ENCODE measurements at regions not wholly inside any gene's neighbourhood (a gene's known extent, or its start where the extent isn't known, plus 50 kb on each side); places are given as distances from the start of the nearest gene placed in this dataset.
"Not testable (repeated sequence)": the region's sequence is repeated elsewhere in the genome, so short reads cannot be mapped to it uniquely, and the experiment has no call there.

GRCh38 chr12:59084511-59085375, 164.4 kb upstream of the LRIG3 start:
- no peak for DNase-seq (ENCODE audit: low spot score)

- no peak for DNase-seq (ENCODE audit: low spot score)
Measured at GRCh38 chr12:59082952-59083351, 162.6 kb upstream of the LRIG3 start.

- DNase-seq (ENCODE audit: low spot score): no peak
Measured at GRCh38 chr12:59080101-59080500, 159.8 kb upstream of the LRIG3 start.

DNA sequence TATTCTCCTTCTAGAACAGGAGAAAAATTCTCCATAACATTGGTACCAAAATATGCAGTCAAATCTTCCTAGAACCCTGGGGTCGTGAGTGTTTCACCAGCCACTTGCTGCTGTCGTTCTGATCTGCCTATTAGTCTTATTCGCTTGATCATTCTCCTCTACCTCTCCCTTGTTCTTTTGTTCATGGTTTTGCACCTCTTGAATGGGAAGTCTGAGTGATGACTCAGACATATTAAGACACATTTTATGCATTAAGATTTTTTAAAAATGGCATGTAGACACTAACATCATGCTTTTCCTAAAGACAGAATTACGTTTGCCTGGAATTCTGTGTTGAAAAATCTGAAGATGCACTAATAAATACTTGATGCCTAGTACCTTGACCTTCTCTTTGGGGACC, 159.2 kb upstream of the LRIG3 start:
- no peak for DNase-seq (ENCODE audit: low spot score)

DNA sequence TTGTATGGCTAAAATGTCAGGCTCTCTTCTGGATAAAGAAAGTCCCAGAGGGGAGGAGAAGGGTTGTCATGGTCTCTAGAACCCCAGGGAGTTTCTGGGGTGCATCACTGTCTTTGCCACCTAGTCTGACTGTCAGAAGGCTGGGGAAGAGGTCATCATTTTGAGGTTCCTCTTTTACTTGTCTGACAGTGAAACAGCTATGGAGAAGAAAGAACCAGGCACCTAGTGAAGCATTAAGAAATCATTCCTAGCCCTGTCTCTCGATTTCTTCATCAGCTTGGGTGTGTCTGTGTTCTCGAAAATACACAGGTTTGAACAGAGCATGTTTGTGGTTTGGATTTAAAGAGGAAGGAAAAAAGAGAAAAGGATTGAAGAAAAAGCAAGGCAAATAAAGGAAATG, 158.7 kb upstream of the LRIG3 start:
- no peak for DNase-seq (ENCODE audit: low spot score)

DNA sequence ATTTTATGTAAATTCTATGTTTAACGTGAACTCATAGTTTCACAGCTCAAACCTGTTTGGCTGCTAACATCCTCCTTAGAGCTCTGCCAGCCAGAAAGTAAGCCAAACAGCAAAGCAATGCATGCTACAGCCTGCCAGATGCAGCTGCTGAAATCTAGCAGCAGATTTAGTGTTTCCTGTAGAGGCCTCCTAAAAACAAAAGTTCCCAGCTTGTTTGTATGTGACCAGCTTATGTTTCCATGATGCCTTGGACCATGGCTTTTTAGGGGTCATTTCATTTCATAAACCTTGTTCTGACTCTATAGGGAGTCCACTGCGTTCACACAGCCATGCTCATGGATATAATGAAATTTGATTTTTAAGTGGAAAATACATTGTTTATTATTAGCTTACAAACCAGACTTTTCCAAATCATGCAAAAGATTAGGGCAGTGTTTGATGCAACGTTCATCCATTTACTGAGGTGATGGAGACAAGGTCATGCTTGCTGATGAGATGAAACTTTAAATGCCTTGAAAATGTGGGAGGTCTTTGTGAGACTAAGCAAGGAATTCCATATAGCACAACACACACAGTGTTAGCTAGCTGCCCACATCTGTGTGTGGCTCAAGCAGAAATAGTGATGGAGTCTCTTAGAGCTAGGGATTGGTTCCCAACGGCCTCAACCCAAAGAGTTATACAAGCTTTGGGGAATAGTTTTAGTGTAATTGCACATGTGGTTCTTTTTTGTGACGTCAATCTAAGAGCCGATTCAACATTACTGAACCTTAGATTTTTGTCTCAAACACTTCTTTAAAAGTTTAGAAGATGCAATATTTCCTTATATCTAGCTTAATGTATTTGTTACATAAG, 157.5 kb upstream of the LRIG3 start:
- DNase-seq (ENCODE audit: low spot score): no peak

- no peak for DNase-seq (ENCODE audit: low spot score)
Measured at GRCh38 chr12:59077153-59077552, 156.8 kb upstream of the LRIG3 start.

- DNase-seq (ENCODE audit: low spot score): no peak
Measured at GRCh38 chr12:59076622-59077021, 156.3 kb upstream of the LRIG3 start.

GRCh38 chr12:59075968-59076490, 155.7 kb upstream of the LRIG3 start:
- DNase-seq (ENCODE audit: low spot score): no peak

DNA sequence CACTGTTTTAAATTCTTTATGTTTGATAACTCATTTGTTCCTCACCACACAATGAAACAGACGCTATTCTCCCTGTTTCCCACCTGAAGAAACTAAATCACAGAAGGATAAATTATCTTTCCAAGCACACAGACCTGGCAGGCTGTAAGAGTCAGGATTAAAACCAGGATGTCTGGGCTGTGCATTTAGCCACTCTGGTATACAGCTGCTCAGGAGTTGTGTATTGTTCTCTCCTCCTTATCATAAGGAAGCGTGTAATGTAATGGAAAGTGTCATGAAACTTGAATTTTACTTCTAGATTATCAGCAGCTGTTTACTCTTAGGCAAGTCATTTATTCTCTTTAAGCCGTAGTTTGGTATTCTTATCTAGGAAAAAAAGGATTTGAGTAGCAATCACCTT, 154.8 kb upstream of the LRIG3 start:
- DNase-seq (ENCODE audit: low spot score): no peak

GRCh38 chr12:59070322-59070933, 150.1 kb upstream of the LRIG3 start:
- no peak for DNase-seq (ENCODE audit: low spot score)

DNA sequence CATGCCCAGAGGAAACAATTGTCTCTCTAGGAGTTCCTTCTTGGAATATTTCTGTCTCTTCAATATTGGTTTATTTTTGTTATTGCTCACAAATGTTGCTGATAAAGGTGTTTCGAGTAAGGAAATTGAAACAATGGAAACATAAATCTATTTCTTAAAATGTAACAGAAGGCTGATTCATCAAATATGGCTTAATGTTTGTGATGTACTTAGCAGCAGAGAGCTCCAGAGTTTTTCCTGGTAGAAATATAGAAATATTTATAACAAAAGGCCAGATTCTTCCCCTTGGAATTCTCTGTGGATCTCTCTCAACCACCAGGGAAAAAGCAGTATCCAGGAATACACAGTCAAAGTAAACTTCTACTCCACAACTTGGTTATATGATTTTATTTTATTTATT, 149.2 kb upstream of the LRIG3 start:
- no peak for DNase-seq (ENCODE audit: low spot score)

DNA sequence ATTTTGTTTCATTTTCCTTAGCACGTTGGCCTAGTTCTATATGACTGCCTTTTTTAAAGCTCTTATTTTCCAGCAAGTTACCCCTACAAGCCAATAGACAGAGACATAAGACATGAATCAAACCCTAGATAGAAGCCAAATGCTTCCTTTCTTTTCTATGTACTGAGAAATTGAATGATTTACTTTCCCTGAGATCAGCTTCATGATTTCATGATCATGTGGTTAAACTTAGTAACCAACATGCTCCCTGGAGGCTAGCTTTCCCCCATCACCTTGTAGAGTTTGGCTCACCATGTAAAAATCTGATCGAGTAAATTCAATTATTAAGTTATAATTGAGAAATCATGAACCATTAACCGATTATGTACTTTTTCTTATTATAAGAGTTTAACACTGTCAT, 148.1 kb upstream of the LRIG3 start:
- DNase-seq (ENCODE audit: low spot score): no peak

DNA sequence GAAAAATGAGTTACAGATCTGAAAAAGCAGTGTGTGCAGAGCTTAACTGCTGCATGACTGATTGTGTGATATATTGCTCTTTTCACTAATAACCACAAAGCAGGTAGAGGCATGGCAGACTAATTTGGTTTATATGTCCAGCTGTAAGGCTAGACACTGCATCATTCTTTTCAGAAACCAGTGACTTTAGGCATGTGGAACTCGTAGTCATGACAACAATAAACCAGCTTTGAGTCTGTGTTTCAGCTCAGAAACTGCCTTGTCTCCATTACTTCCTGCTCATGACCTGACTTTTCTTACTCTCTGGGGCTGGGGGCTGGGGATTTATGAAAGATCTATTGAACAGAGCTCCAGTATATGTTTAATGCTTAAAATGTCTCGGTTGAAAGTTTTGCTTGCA, 146.8 kb upstream of the LRIG3 start:
- DNase-seq (ENCODE audit: low spot score): peak; percentile 10

DNA sequence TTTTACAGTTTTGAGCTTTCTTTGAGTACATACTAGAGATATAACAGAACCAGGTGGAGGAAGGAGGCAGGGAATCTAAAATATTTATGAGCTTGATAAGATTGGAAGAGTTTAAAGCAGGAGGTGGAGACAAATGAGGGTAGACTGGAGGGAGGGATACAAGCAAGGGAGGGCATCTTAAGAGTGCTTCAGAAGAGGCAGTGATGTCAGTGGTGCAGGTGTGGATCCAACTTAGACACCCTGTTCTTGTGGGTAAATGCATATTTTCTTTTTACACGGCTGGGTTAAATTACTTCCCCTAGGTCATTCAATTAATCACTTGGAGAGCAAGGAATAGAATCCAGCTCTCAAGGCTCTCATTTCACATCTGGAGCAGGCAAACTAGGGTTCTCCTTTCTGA, 146.1 kb upstream of the LRIG3 start:
- no peak for DNase-seq (ENCODE audit: low spot score)

GRCh38 chr12:59059088-59059935, 139.0 kb upstream of the LRIG3 start:
- DNase-seq (ENCODE audit: low spot score): no peak

GRCh38 chr12:59056966-59057365, 136.7 kb upstream of the LRIG3 start:
- DNase-seq (ENCODE audit: low spot score): no peak

GRCh38 chr12:59055204-59055860, 135.0 kb upstream of the LRIG3 start:
- DNase-seq (ENCODE audit: low spot score): no peak

DNA sequence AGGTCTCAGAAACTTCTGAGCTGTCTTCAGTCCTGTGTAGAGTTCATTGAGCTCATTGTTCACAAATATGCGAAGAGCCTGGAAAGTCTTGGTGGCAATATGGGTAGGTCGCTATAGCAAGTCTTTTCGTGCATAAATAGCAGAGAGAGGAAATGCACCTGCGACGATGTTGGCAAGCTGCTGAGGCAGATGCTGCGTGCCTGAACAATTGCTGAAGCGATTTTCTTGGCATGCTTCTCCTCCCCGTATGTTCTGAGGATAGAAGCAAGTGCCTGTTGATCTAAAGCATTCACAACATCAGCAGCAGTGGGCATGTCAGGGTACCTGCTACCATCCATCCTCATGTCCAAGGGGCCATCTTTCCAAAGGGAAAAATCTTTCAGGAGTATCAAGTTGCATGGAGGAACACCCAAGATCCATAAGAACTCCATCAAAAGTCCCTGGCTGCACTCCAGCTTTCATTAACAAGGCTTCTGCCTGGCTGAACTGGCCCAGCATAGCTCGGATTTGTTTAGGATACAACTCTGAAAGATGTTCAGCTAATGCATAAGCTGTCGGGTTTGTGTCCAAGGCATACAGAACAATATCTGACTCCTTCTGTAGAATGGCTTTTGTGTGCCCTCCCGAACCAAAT, 133.1 kb upstream of the LRIG3 start:
- DNase-seq (ENCODE audit: low spot score): not testable (repeated sequence)

- DNase-seq (ENCODE audit: low spot score): no peak
Measured at GRCh38 chr12:59046763-59047534, 126.6 kb upstream of the LRIG3 start.

Measured in Ammon's horn (tissue), 1 donor.